Lower leg skin (tissue), 4 donors: ENCODE measurements at regions not wholly inside any gene's neighbourhood (a gene's known extent, or its start where the extent isn't known, plus 50 kb on each side); places are given as distances from the start of the nearest gene placed in this dataset.

Source experiments
- DNase-seq, 2 donors: peaks; one replicate each; pipeline ENCODE4 v3.0.0-alpha.2; 2019; ENCODE audit warnings: low spot score in 2 of 2
- H3K4me3 ChIP-seq: fragments of 200-600 bp; sonication (generic); 2 replicates; pipeline ENCODE4 v1.5.1; 2017; ENCODE audit warnings: mild to moderate bottlenecking, low read depth; ENCODE audit not compliant: poor library complexity, severe bottlenecking
- POLR2A ChIP-seq, 2 donors: fragments of 450-650 bp; IDR thresholded peaks; one replicate each; pipeline ENCODE4 v1.6.1; 2016 to 2017; ENCODE audit warnings: antibody characterized with exemption in 2 of 2, mild to moderate bottlenecking in 1 of 2, moderate library complexity in 1 of 2
- WGBS, 2 donors: methylation state at CpG; one replicate each; pipeline ENCODE4 v1.1.5; 2018; 5-methylcytosine and 5-hydroxymethylcytosine counted together
- intact Hi-C: fragments of 100-400 bp; cut with DNase I; formaldehyde crosslinking; loops from one replicate; pipeline ENCODE4 v1.15.0; 2023; ENCODE audit warnings: low total_unique reads
- TF ChIP-seq, protein P1 (sequence below), 3 donors: fragments of 450-650 bp; IDR thresholded peaks; one replicate each; pipeline ENCODE4 v1.5.1; 2016; ENCODE audit warnings: antibody characterized with exemption in 3 of 3, mild to moderate bottlenecking in 3 of 3, moderate library complexity in 2 of 3

DNA sequence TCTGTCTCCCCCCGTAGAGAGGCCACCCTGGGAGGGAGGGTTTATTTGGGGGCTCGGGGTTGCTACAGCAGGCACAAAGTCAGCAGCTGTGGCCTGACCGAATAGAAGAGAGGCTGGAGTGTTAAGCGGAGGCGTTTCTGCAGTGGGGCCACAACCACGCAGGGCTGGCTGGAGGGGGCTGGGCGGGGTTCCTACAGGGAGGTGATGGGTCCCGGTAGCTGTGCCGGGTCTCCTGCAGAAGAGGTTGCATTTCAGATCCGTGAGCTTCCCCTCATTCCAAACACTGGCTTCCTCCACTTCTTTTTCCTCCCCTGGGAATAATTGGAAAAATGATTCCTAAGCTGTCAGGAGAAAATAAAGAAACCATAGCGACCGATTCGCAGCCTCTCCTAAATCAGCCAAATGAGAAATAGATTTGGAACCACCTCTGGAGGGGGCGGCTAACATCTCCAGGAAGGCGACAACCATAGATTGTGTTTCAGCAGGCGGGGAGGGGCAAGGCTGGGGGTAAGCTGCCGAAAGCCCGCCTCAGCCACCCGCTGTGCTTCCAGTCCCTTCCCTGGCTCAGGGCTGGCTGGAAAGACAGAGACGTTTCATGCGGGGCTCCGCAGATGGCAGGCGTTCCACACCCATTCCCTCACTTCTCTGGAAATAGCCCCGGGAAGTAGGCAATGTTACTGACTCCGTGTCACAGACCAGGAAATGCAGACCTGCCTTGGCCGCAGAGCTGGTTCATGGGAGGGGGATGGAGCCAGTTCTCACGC lies 85.6 kb upstream of the TAF1B start:
- H3K4me3 ChIP-seq, result no peak overlapping the region
- intact Hi-C loops, result loop anchor here (10.0 kb wide), 1 partner anchor 203 kb away; the partner anchor contains the start of gene ADAM17
- no peak for DNase-seq
- TF ChIP-seq POLR2A (IDR thresholded peaks at IDR 0.05), result no peak
- TF ChIP-seq, protein P1, sequence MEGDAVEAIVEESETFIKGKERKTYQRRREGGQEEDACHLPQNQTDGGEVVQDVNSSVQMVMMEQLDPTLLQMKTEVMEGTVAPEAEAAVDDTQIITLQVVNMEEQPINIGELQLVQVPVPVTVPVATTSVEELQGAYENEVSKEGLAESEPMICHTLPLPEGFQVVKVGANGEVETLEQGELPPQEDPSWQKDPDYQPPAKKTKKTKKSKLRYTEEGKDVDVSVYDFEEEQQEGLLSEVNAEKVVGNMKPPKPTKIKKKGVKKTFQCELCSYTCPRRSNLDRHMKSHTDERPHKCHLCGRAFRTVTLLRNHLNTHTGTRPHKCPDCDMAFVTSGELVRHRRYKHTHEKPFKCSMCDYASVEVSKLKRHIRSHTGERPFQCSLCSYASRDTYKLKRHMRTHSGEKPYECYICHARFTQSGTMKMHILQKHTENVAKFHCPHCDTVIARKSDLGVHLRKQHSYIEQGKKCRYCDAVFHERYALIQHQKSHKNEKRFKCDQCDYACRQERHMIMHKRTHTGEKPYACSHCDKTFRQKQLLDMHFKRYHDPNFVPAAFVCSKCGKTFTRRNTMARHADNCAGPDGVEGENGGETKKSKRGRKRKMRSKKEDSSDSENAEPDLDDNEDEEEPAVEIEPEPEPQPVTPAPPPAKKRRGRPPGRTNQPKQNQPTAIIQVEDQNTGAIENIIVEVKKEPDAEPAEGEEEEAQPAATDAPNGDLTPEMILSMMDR (IDR thresholded peaks at IDR 0.05), result no peak
- WGBS, 2 donors, result 9 to 15% methylated on average over 27 of the region's 27 CpGs

DNA sequence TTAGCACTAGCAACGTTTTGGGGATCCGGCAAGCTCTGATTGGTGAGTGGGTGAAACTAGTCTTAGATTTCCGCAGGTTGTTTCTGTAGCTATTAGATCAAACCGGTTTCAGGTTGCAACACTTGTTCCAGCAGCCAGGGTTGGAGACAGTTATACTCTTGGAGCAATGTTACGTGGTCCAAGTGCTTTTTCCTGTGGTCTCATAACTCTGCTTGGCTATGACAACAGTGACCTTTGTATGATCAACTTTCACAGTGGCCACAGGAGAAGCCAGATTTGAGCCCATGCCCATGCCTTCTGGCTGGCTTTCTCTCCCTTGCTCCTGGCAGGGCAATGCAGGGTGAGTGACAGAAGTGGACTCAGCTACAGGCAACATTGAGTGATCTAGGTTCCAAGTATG lies 84.5 kb upstream of the TAF1B start:
- no peak for DNase-seq
- WGBS, 2 donors, result 48 to 64% methylated on average over 5 of the region's 5 CpGs
- intact Hi-C loops, result loop anchor here (10.0 kb wide), 1 partner anchor 204 kb away; the partner anchor contains the start of gene ADAM17
- H3K4me3 ChIP-seq, result no peak overlapping the region
- no peak for TF ChIP-seq POLR2A (IDR thresholded peaks at IDR 0.05)
- TF ChIP-seq, protein P1 (IDR thresholded peaks at IDR 0.05), result no peak

DNA sequence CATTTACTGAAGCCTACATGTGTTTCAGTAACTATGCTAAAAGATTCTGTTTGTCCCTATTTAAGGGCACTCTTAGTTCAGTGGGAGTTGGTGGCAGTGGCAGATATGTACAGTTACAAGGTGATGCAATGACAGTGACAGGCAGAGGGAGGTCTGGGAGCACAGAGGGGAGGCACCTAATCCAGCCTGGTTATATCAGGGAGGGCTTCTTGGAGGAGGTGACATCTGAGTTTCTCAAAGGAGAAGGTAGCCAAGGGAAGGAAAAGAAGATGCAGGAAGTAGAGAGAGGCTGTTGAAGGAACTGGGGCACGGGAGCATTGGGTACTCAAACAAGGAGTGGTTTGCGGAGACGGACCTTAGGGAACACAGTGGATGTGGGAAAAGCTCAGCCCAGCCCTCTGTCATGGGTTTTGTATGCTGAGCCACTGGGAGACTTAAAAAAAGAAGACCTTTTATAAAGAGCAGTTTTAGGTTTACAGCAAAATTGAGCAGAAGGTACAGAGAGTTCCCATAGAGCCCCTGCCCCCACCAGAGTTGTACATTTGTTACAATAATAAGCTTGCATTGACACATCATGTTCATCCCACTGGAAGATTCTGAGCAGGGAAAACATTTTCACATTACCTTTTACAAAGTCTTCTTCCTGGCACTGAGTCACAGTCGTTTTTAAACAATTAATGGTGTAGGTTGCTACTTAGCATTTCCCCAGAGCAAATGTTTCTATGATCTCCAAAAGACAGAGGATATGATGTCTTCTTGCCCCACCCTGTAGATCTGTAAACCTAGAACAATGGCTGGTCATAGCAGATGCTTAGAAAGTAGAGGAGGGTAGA lies 83.0 kb upstream of the TAF1B start:
- TF ChIP-seq POLR2A (IDR thresholded peaks at IDR 0.05), result no peak
- TF ChIP-seq, protein P1 (IDR thresholded peaks at IDR 0.05), result no peak
- DNase-seq, result no peak
- 67 to 80% methylated on average over 4 of the region's 4 CpGs for whole genome bisulfite sequencing, 2 donors
- no peak overlapping the region for H3K4me3 ChIP-seq
- intact Hi-C loops, result no loop called here

DNA sequence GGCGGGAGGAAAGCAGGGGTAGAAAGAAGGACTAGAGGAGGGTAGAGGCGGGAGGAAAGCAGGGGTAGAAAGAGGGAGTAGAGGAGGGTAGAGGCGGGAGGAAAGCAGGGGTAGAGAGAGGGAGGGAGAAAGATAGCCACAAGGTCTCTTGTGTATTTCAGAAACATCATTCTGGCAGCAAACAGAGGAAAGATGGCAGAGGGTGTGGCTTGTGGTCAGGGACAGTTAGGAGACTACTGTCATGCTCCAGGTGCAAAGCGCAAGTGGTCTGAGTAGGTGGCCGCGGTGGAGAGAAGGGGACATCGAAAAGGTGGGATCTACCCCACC lies 82.4 kb upstream of the TAF1B start:
- no peak overlapping the region for H3K4me3 ChIP-seq
- no peak for DNase-seq
- TF ChIP-seq, protein P1 (IDR thresholded peaks at IDR 0.05), result no peak
- TF ChIP-seq POLR2A (IDR thresholded peaks at IDR 0.05), result no peak
- 70 to 75% methylated on average over 7 of the region's 7 CpGs for WGBS, 2 donors
- intact Hi-C loops, result no loop called here

DNA sequence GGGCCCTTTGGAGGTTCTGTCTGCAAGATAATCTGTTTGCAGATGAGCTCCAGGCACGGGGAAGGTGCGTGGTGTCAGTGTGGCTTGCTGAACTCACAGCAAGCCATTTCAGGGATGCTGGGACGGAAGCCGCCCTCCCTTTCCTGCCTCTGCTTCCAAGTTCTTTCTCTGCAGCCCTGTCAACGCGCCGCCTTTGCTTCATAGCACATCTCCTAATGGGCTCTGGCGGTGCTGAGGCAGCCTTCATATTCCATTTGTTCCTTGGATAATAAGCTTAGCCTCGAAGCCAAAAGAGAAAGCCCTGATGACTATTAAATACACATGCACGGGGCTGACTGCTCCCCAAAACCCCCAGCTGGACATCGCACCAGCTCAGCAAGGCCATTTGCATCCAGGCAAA lies 81.7 kb upstream of the TAF1B start:
- intact Hi-C loops, result no loop called here
- H3K4me3 ChIP-seq, result no peak overlapping the region
- TF ChIP-seq, protein P1 (IDR thresholded peaks at IDR 0.05), result no peak
- DNase-seq, result no peak
- WGBS, 2 donors, result 75 to 85% methylated on average over 11 of the region's 11 CpGs
